ENCODE measurements at regions not wholly inside any gene's neighbourhood (a gene's known extent, or its start where the extent isn't known, plus 50 kb on each side); places are given as distances from the start of the nearest gene placed in this dataset.

- Mint-ChIP-seq H3K4me3 (ENCODE audit: unreplicated experiment) (no peak overlapping the region), H3K9me3 (ENCODE audit: unreplicated experiment) (no peaks in the 10 kb centered on the region), H3K4me1 (ENCODE audit: unreplicated experiment) (no peaks in the 10 kb centered on the region), H3K27me3 (ENCODE audit: unreplicated experiment) (no peaks in the 10 kb centered on the region), H3K27ac (ENCODE audit: unreplicated experiment) (no peak overlapping the region), H3K36me3 (ENCODE audit: low read depth, unreplicated experiment) (no peaks in the 10 kb centered on the region)
- no peak for TF ChIP-seq CTCF (IDR thresholded peaks at IDR 0.05; ENCODE audit: unreplicated experiment)
- no peak for DNase-seq (ENCODE audit: low spot score)
Measured at GRCh38 chr3:82137050-82137449, 375.6 kb upstream of the GBE1 start.

- TF ChIP-seq CTCF (IDR thresholded peaks at IDR 0.05; ENCODE audit: unreplicated experiment), result peak; percentile 91
- no peaks in the 10 kb centered on the region for H3K27me3 Mint-ChIP-seq (ENCODE audit: unreplicated experiment)
- H3K4me1 Mint-ChIP-seq (ENCODE audit: unreplicated experiment), result peaks cover 2% of the 10 kb centered on the region
Measured at GRCh38 chr3:82133070-82133606, 371.7 kb upstream of the GBE1 start.

GRCh38 chr3:82132210-82133069 lies 371.0 kb upstream of the GBE1 start:
- peaks cover 2% of the 10 kb centered on the region for H3K4me1 Mint-ChIP-seq (ENCODE audit: unreplicated experiment)
- H3K9me3 Mint-ChIP-seq (ENCODE audit: unreplicated experiment), result no peaks in the 10 kb centered on the region
- no peak for DNase-seq (ENCODE audit: low spot score)
- no peaks in the 10 kb centered on the region for H3K27me3 Mint-ChIP-seq (ENCODE audit: unreplicated experiment)
- no peaks in the 10 kb centered on the region for H3K36me3 Mint-ChIP-seq (ENCODE audit: low read depth, unreplicated experiment)
- no peak overlapping the region for H3K4me3 Mint-ChIP-seq (ENCODE audit: unreplicated experiment)
- no peak for TF ChIP-seq CTCF (IDR thresholded peaks at IDR 0.05; ENCODE audit: unreplicated experiment)
- no peak overlapping the region for H3K27ac Mint-ChIP-seq (ENCODE audit: unreplicated experiment)

More at GRCh38 chr3:82133070-82133606, 371.7 kb upstream of the GBE1 start:
- Mint-ChIP-seq H3K27ac (ENCODE audit: unreplicated experiment) (no peak overlapping the region), H3K9me3 (ENCODE audit: unreplicated experiment) (no peaks in the 10 kb centered on the region), H3K36me3 (ENCODE audit: low read depth, unreplicated experiment) (no peaks in the 10 kb centered on the region), H3K4me3 (ENCODE audit: unreplicated experiment) (no peak overlapping the region)
- peak; percentile 51 for DNase-seq (ENCODE audit: low spot score)

- no peak for DNase-seq (ENCODE audit: low spot score)
- Mint-ChIP-seq H3K4me3 (ENCODE audit: unreplicated experiment) (no peak overlapping the region), H3K36me3 (ENCODE audit: low read depth, unreplicated experiment) (no peaks in the 10 kb centered on the region), H3K27me3 (ENCODE audit: unreplicated experiment) (no peaks in the 10 kb centered on the region), H3K27ac (ENCODE audit: unreplicated experiment) (no peak overlapping the region), H3K4me1 (ENCODE audit: unreplicated experiment) (peaks cover 2% of the 10 kb centered on the region), H3K9me3 (ENCODE audit: unreplicated experiment) (no peaks in the 10 kb centered on the region)
- TF ChIP-seq CTCF (IDR thresholded peaks at IDR 0.05; ENCODE audit: unreplicated experiment), result no peak
Measured at GRCh38 chr3:82130046-82130445, 368.6 kb upstream of the GBE1 start.

GRCh38 chr3:82129221-82129801 lies 367.9 kb upstream of the GBE1 start:
- no peaks in the 10 kb centered on the region for H3K9me3 Mint-ChIP-seq (ENCODE audit: unreplicated experiment)
- TF ChIP-seq CTCF (IDR thresholded peaks at IDR 0.05; ENCODE audit: unreplicated experiment), result no peak
- no peaks in the 10 kb centered on the region for H3K27me3 Mint-ChIP-seq (ENCODE audit: unreplicated experiment)
- DNase-seq (ENCODE audit: low spot score), result no peak
- no peaks in the 10 kb centered on the region for H3K36me3 Mint-ChIP-seq (ENCODE audit: low read depth, unreplicated experiment)
- no peak overlapping the region for H3K27ac Mint-ChIP-seq (ENCODE audit: unreplicated experiment)
- H3K4me1 Mint-ChIP-seq (ENCODE audit: unreplicated experiment), result peaks cover 2% of the 10 kb centered on the region
- H3K4me3 Mint-ChIP-seq (ENCODE audit: unreplicated experiment), result no peak overlapping the region
